HCT116 (cell line): ENCODE measurements at regions not wholly inside any gene's neighbourhood (a gene's known extent, or its start where the extent isn't known, plus 50 kb on each side); places are given as distances from the start of the nearest gene placed in this dataset.

ENCODE experiments used
- ATAC-seq: fragments of 200-7000 bp; cut with Tn5 transposase; 2 replicates; pipeline ENCODE4 v1.9.1; 2020; ENCODE audit warnings: mild to moderate bottlenecking, moderate library complexity
- BruUV-seq: library from RNA; stranded (reverse); fragments of 400-500 nt; replicated peaks from 2 replicates; lab custom pipeline; 2021; lab: Mats Ljungman, UMichigan
- CTCF ChIA-PET: fragments of 300-600 bp; sonication (Branson Sonifier 250); formaldehyde crosslinking; loops from one replicate; lab custom pipeline; 2021; ENCODE audit warnings: antibody characterized with exemption; lab: Charles Lee
- POLR2A ChIA-PET: fragments of 300-600, 350-600 bp; sonication (Branson Sonifier 250); formaldehyde crosslinking; loops from one replicate; lab custom pipeline; 2021; ENCODE audit warnings: antibody characterized with exemption; lab: Charles Lee
- RAD21 ChIA-PET, 2 experiments: fragments of 300-600 bp; sonication (Branson Sonifier 250); formaldehyde crosslinking; loops; one replicate each; lab custom pipeline; 2023; ENCODE audit warnings: low total read pairs in 2 of 2; ENCODE audit not compliant: uncharacterized antibody in 2 of 2, unreplicated experiment in 2 of 2, low non-redundant PET in 1 of 2; lab: Charles Lee
- DNase-seq: peaks from one replicate; pipeline ENCODE4 v3.0.0-alpha.2; 2010; ENCODE audit warnings: low read depth, low spot score
- H2AFZ ChIP-seq: fragments of 200-600 bp; shearing (Covaris generic), sonication (generic); 2 replicates; pipeline ENCODE4 v1.6.1; 2017; ENCODE audit warnings: low read depth, mixed run types, mixed read lengths, antibody characterized with exemption, low read length; ENCODE audit not compliant: poor library complexity, severe bottlenecking
- H3K27ac ChIP-seq: 2 replicates; pipeline ENCODE4 v1.5.1; 2012; ENCODE audit warnings: low read depth, low read length
- H3K27me3 ChIP-seq: fragments of 200-600 bp; sonication (generic); 2 replicates; pipeline ENCODE4 v1.6.1; 2016; ENCODE audit warnings: mixed run types, low read length, mixed read lengths; ENCODE audit not compliant: insufficient read depth
- H3K36me3 ChIP-seq, 2 experiments: fragments of 200-500 bp in 1 of 2; fragments of 200-600 bp in 1 of 2; sonication (Bioruptor generic) in 1 of 2; sonication (generic) in 1 of 2; 2 replicates each; pipeline versions ENCODE4 v1.5.1 to v1.6.1; 2014 to 2016; ENCODE audit warnings: low read length in 2 of 2, inconsistent platforms in 1 of 2, mixed read lengths in 1 of 2, mixed run types in 1 of 2; ENCODE audit not compliant: insufficient read depth in 2 of 2, control insufficient read depth in 1 of 2
- H3K4me1 ChIP-seq, 2 experiments: fragments of 200-600 bp in 1 of 2; sonication (generic) in 1 of 2; 2 replicates each; pipeline versions ENCODE4 v1.5.1 to v1.6.1; 2012 to 2017; ENCODE audit warnings: low read length in 2 of 2, inconsistent platforms in 1 of 2, mild to moderate bottlenecking in 1 of 2, mixed read lengths in 1 of 2, mixed run types in 1 of 2, moderate library complexity in 1 of 2; ENCODE audit not compliant: insufficient read depth in 2 of 2, control insufficient read depth in 1 of 2
- H3K4me2 ChIP-seq: fragments of 200-600 bp; sonication (generic); 2 replicates; pipeline ENCODE4 v1.6.1; 2017; ENCODE audit warnings: mixed run types, low read length, mixed read lengths
- H3K4me3 ChIP-seq, 2 experiments: fragments of 200-600 bp in 1 of 2; sonication (generic) in 1 of 2; replicated peaks in 1 of 2; 2 replicates each; pipeline ENCODE4 v1.5.1; 2011 to 2016; ENCODE audit warnings: low read length in 2 of 2, control low read depth in 1 of 2, low read depth in 1 of 2, mild to moderate bottlenecking in 1 of 2, mixed read lengths in 1 of 2, mixed run types in 1 of 2
- H3K79me2 ChIP-seq: fragments of 200-600 bp; sonication (generic); 2 replicates; pipeline ENCODE4 v1.6.1; 2017; ENCODE audit warnings: mild to moderate bottlenecking, mixed run types, low read length, moderate library complexity, mixed read lengths; ENCODE audit not compliant: insufficient read depth
- H3K9ac ChIP-seq: fragments of 200-600 bp; sonication (generic); 2 replicates; pipeline ENCODE4 v1.6.1; 2016; ENCODE audit warnings: low read length, mixed read lengths
- H3K9me2 ChIP-seq: fragments of 200-600 bp; sonication (generic), shearing (Covaris generic); 2 replicates; pipeline ENCODE4 v1.6.1; 2017; ENCODE audit warnings: mixed run types, mild to moderate bottlenecking, moderate library complexity; ENCODE audit not compliant: insufficient read depth
- H3K9me3 ChIP-seq, 2 experiments: fragments of 200-500 bp in 1 of 2; fragments of 200-600 bp in 1 of 2; sonication (Bioruptor generic) in 1 of 2; sonication (generic) in 1 of 2; 2 replicates each; pipeline ENCODE4 v1.6.1; 2014 to 2017; ENCODE audit warnings: low read length in 2 of 2, mixed read lengths in 2 of 2, inconsistent platforms in 1 of 2, low read depth in 1 of 2, mild to moderate bottlenecking in 1 of 2, mixed run types in 1 of 2, moderate library complexity in 1 of 2; ENCODE audit not compliant: control insufficient read depth in 1 of 2, insufficient read depth in 1 of 2
- H4K20me1 ChIP-seq: fragments of 200-600 bp; sonication (generic), shearing (Covaris generic); 2 replicates; pipeline ENCODE4 v1.6.1; 2017; ENCODE audit warnings: mixed run types, mild to moderate bottlenecking, moderate library complexity; ENCODE audit not compliant: insufficient read depth
- ATF3 ChIP-seq: IDR thresholded peaks from 2 replicates; pipeline ENCODE4 v1.6.1; 2012
- CBX3 ChIP-seq: IDR thresholded peaks from 2 replicates; pipeline ENCODE4 v1.6.1; 2012; ENCODE audit warnings: low read depth
- CEBPB ChIP-seq: IDR thresholded peaks from 2 replicates; pipeline ENCODE4 v1.6.1; 2012; ENCODE audit warnings: low read depth
- CTCF ChIP-seq, 3 experiments: fragments of 200-600 bp in 1 of 3; sonication (generic) in 1 of 3; IDR thresholded peaks in 2 of 3; conservative IDR thresholded peaks in 1 of 3; 2 replicates each; pipeline ENCODE4 v1.5.1; 2012 to 2017; ENCODE audit warnings: low read depth in 2 of 3, low read length in 2 of 3, antibody characterized with exemption in 1 of 3, borderline replicate concordance in 1 of 3, control low read depth in 1 of 3, mild to moderate bottlenecking in 1 of 3, mixed read lengths in 1 of 3, mixed run types in 1 of 3, moderate library complexity in 1 of 3; ENCODE audit not compliant: insufficient read depth in 1 of 3
- EGR1 ChIP-seq: IDR thresholded peaks from 2 replicates; pipeline ENCODE4 v1.6.1; 2012; ENCODE audit warnings: low read depth
- ELF1 ChIP-seq: IDR thresholded peaks from 2 replicates; pipeline ENCODE4 v1.6.1; 2012; ENCODE audit warnings: low read depth, borderline replicate concordance
- EZH2phosphoT487 ChIP-seq: fragments of 200-600 bp; IDR thresholded peaks from 2 replicates; pipeline ENCODE4 v1.6.1; 2018; ENCODE audit warnings: antibody characterized with exemption, borderline replicate concordance
- FOSL1 ChIP-seq: IDR thresholded peaks from 2 replicates; pipeline ENCODE4 v1.6.1; 2012; ENCODE audit warnings: low read depth
- JUND ChIP-seq: IDR thresholded peaks from 2 replicates; pipeline ENCODE4 v1.6.1; 2012
- MAX ChIP-seq: IDR thresholded peaks from 2 replicates; pipeline ENCODE4 v1.6.1; 2012
- POLR2A ChIP-seq: IDR thresholded peaks from 2 replicates; pipeline ENCODE4 v1.7.0; 2011; ENCODE audit warnings: borderline replicate concordance; ENCODE audit not compliant: insufficient read depth, insufficient read length; ENCODE audit errors: extremely low read depth
- RAD21 ChIP-seq: IDR thresholded peaks from 2 replicates; pipeline ENCODE4 v1.6.1; 2012; ENCODE audit warnings: low read depth, mild to moderate bottlenecking
- REST ChIP-seq: IDR thresholded peaks from 2 replicates; pipeline ENCODE4 v1.6.1; 2012; ENCODE audit warnings: low read depth
- SP1 ChIP-seq: IDR thresholded peaks from 2 replicates; pipeline ENCODE4 v1.6.1; 2012; ENCODE audit warnings: low read depth
- SRF ChIP-seq: IDR thresholded peaks from 2 replicates; pipeline ENCODE4 v1.6.1; 2012; ENCODE audit warnings: low read depth
- TCF7L2 ChIP-seq: IDR thresholded peaks from 2 replicates; pipeline ENCODE4 v1.7.0; 2011; ENCODE audit warnings: borderline replicate concordance, inconsistent platforms; ENCODE audit not compliant: insufficient read depth, insufficient read length; ENCODE audit errors: extremely low read depth
- YY1 ChIP-seq: IDR thresholded peaks from 2 replicates; pipeline ENCODE4 v1.6.1; 2011; ENCODE audit warnings: low read length, low read depth, moderate library complexity, mild to moderate bottlenecking; ENCODE audit not compliant: insufficient replicate concordance; ENCODE audit errors: extremely low read depth
- ZBTB33 ChIP-seq: IDR thresholded peaks from 2 replicates; pipeline ENCODE4 v1.6.1; 2011; ENCODE audit warnings: mild to moderate bottlenecking, low read length, moderate library complexity; ENCODE audit not compliant: insufficient replicate concordance; ENCODE audit errors: extremely low read depth
- intact Hi-C: fragments of 100-400 bp; cut with micrococcal nuclease; formaldehyde crosslinking; loops from 2 replicates; pipeline ENCODE4 v1.10.0; 2022

- TF ChIP-seq YY1 (no peak), EZH2phosphoT487 (no peak), EGR1 (no peak), CTCF (IDR thresholded peaks at IDR 0.05 in 2 of 3, conservative IDR thresholded peaks at IDR 0.05 in 1 of 3; ENCODE audit: borderline replicate concordance in 1 of 3, insufficient read depth in 1 of 3, low read depth in 2 of 3, low read length in 2 of 3) (no peak), ELF1 (no peak), RAD21 (no peak), FOSL1 (no peak), ZBTB33 (no peak), TCF7L2 (no peak), CBX3 (no peak), ATF3 (no peak), JUND (no peak), CEBPB (no peak), SRF (no peak), MAX (no peak), SP1 (no peak), POLR2A (no peak), REST (no peak)
- Histone ChIP-seq H3K9ac (no peak overlapping the region), H3K27ac (no peak overlapping the region), H3K79me2 (no peaks in the 10 kb centered on the region), H3K9me3 (no peaks in the 10 kb centered on the region), H3K36me3 (no peaks in the 10 kb centered on the region), H3K9me2 (no peaks in the 10 kb centered on the region), H3K4me2 (no peak overlapping the region), H4K20me1 (no peaks in the 10 kb centered on the region), H2AFZ (no peak overlapping the region), H3K27me3 (peaks cover 24% of the 10 kb centered on the region), H3K4me3 (no peak overlapping the region), H3K4me1 (no peaks in the 10 kb centered on the region)
- no TSS peak for BruUV-seq
- intact Hi-C loops: no loop called here
- no peak for ATAC-seq
- POLR2A ChIA-PET: no interaction called here
- RAD21 ChIA-PET: no interaction called here
- DNase-seq: no peak
- CTCF ChIA-PET: no interaction called here
These were observed 83.2 kb upstream of the B3GAT2 start for GRCh38 chr6:71040043-71040442.
